ENCODE measurements at regions not wholly inside any gene's neighbourhood (a gene's known extent, or its start where the extent isn't known, plus 50 kb on each side); places are given as distances from the start of the nearest gene placed in this dataset.
"Not testable (repeated sequence)": the region's sequence is repeated elsewhere in the genome, so short reads cannot be mapped to it uniquely, and the experiment has no call there.

DNA sequence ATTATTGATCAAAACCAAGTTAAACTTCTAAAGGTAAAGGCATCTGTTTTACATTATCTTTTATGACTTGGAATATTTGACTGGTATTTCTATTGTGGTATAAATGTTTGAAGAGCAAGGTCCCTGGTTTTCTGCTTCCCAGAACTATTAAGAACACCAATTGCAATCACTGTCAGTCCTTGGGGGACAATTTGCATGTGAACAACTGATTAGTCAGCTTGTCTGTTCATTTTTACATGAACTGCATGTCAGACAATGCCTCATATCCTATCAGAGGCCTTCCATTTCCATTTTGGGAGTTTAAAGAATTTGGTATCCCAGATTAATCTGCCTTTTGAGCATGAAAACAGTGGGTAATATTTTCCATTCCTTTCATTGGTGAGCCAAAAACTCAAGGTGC lies 654.9 kb upstream of the USP24 start:
- no peak for DNase-seq (ENCODE audit: low spot score)

DNA sequence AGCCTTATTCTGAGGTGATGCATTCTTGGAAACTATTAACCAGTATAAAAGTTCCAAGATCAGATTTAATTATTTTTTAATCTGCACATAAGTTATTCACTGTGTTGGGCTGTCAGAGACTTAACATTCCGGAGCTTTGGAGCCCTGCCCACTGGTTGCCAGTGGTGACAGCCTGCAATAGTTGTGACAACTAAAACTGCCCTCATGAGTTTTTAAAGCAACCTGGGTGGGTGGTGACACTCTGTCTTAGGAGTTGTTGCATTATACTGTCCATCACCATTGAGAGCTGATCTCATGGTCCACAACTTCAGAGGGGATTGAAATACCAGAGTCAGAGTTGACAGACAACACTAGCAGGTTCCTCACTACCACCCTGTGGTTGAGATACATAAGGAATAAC lies 653.9 kb upstream of the USP24 start:
- DNase-seq (ENCODE audit: low spot score), result no peak

DNA sequence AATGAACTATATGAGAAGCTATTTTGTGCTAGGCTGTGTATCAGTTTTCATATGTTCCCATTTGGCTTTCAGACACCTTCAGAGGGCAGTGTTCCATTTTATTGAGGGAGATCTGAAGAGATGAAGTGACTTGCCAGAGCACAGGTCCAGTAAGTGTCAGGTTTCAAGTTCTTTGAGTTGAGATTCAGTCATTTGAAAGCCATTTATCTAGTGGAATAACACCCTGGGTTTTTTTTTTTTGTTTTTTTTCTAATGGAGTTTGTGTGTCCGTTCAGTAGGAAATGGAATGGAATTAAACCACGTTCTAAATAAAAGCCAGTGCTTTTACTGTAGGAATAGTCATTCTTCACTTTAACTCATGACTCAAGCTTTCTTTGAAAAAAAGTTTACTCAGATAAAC lies 652.9 kb upstream of the USP24 start:
- no peak for DNase-seq (ENCODE audit: low spot score)

GRCh38 chr1:55867304-55867843 lies 652.2 kb upstream of the USP24 start:
- no peak for DNase-seq (ENCODE audit: low spot score)

DNA sequence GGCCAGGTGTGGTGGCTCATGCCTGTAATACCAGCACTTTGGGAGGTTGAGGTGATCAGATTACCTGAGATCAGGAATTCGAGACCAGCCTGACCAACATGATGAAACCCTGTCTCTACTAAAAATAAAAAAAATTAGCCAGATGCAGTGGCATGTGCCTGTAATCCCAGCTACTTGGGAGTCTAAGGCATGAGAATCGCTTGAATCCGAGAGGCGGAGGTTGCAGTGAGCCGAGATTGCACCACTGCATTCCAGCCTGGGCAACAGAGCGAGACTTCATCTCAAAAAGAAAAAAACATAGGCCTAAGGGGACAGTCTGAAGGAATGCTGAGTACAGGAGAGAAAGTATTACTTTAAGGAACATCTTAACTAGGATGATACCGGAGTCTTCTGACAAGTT lies 650.6 kb upstream of the USP24 start:
- not testable (repeated sequence) for DNase-seq (ENCODE audit: low spot score)

- DNase-seq (ENCODE audit: low spot score), result no peak
Observed at GRCh38 chr1:55864251-55864650, 649.1 kb upstream of the USP24 start.

- DNase-seq (ENCODE audit: low spot score), result no peak
Observed at GRCh38 chr1:55861676-55862340, 646.6 kb upstream of the USP24 start.

DNA sequence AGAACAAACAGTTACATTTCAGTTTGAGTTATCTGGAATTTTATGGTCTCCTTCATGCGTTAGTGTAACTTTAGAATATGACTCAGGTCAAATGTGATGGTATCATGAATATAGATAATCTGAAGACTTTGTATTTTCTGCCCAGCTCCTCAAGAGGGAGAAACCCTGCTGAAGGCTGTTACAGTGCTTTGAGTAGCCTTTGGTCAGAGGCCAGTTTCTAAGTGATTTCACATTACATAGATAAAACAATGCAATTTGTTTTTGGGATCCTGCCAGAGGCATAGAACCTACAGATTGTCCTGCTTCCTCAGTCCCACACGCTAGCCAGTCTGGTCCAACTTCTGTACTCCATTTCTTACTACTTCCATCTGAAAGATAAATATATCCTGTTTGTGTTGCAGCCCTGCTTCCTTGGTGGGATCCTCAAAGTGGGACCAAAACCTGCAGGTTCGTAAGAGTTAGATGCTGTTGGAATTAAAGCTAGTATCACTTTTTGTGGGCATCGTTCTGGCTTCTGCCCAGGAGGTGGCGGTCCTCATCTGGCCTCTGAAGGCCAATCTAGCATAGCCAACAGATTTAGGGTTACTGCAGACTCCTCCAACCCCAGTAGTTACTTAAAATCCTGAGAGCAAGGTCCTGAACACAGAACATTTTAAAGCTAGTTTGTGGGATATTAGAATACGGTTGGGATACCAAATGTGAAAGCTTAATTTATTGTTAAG lies 645.8 kb upstream of the USP24 start:
- no peak for DNase-seq (ENCODE audit: low spot score)

DNA sequence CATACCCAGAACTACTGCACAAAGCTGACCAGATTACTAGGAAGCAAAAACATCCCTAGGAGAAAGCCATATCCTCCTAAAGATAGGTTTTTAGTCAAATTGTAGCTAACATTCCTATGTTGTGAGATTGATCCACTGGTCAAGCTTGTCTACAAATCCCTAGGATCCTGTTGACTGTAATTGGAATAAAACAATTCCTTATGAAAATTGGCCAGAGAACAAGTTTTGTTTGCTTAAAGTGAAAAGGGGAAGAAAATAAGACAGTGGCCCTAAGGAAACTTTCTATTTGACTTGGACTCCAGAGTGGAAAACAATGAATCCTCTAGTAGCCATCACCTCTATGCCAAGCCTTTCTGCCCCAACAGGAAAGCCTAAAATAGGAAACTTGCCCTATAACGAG lies 645.2 kb upstream of the USP24 start:
- no peak for DNase-seq (ENCODE audit: low spot score)

DNA sequence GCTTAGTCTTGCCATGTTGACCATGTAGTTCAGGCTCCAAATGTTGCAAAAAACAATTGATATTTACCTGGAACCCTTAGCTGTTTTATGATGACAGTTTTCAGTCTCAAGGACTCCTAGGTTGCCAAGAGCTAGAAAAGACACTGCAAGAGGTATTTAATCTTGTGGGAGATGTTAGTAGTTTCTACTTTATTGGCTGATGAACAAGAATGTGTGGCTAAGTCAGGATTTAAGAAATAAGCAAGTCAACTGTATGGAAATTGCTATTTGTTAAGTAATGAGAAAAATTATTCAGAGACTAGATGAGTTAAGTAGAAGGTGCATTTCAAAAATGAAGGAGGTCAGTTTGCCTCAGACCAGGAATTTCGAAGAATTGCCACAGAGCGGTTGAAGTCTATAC lies 639.7 kb upstream of the USP24 start:
- no peak for DNase-seq (ENCODE audit: low spot score)

- DNase-seq (ENCODE audit: low spot score), result no peak
Observed at GRCh38 chr1:55848906-55849305, 633.7 kb upstream of the USP24 start.

DNA sequence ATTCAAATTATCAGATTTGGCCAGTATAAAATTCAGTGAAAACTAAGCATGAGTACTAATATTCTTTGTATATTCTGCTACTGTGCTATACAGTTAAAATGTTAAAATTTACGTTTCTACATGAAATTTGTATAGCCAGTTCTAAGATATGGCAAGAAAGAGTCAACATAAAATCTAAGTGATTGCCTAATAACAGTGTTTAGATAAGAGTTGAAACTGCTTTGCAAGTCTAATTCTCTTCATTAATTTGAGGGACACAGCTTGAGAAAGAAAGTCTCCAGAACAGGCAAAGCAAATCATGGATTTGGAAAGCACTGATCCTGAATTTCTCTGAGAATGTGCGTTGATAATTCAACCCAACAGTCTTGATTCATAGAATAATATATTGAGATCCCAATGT lies 630.9 kb upstream of the USP24 start:
- DNase-seq (ENCODE audit: low spot score), result no peak

- no peak for DNase-seq (ENCODE audit: low spot score)
Observed at GRCh38 chr1:55844322-55844721, 629.2 kb upstream of the USP24 start.

GRCh38 chr1:55839626-55840025 lies 624.5 kb upstream of the USP24 start:
- no peak for DNase-seq (ENCODE audit: low spot score)

- no peak for DNase-seq (ENCODE audit: low spot score)
Observed at GRCh38 chr1:55839221-55839620, 624.1 kb upstream of the USP24 start.

- DNase-seq (ENCODE audit: low spot score), result no peak
Observed at GRCh38 chr1:55836086-55836485, 620.9 kb upstream of the USP24 start.

- DNase-seq (ENCODE audit: low spot score), result no peak
Observed at GRCh38 chr1:55833529-55834091, 618.4 kb upstream of the USP24 start.

- no peak for DNase-seq (ENCODE audit: low spot score)
Observed at GRCh38 chr1:55831759-55832158, 616.6 kb upstream of the USP24 start.

DNA sequence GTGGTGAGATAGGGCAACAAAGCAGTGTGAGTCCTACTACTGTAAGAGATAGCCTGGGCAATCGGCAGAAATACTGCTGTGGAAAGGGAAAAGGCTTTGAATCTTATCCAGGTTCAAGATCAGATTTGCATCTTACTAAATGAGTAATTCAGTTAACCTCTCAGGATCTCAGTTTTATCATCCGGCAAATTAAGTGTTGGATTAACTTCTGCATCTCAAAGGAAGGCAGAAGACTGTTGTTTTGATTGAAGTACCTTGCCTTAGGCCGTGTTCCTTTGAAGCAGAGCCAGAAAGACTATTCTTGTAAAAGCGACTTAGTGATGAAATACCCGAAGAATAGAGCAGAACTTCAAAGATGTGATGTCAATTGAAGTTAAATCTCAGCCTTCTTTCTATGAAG lies 612.9 kb upstream of the USP24 start:
- no peak for DNase-seq (ENCODE audit: low spot score)

GRCh38 chr1:55827350-55827749 lies 612.2 kb upstream of the USP24 start:
- DNase-seq (ENCODE audit: low spot score), result no peak

DNA sequence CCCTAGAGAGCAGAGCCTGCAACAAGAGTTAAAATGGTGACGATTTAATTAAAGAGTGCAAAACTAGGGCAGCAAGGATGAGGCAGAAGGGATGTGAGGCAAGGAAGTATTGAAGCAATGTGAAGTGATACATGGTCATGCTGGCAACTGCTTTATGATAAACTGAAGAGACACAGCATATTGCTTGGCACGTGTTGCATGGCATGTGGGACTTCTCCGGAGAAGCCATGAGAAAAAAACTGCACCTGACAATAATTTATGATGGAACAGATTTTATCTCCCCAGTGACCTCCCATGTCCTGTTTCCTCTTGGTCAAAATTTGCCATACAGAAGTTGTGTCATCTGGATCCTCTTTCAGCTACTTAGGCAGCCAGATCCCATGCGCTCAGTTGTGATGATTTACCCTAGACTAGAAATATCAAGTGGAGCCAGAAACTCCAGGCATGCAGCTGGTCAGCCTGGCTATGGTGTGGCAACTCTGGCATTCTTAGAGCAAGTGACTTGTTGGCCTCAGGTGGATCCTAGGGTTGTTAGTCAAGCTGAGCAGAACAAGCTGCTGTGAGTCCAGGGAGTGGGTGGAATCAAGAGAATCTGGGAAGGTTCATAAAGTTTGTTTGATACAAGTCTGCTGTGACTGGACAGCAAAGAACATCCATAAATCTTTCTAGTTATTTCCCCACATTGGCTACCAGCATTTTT lies 611.4 kb upstream of the USP24 start:
- DNase-seq (ENCODE audit: low spot score), result no peak

DNA sequence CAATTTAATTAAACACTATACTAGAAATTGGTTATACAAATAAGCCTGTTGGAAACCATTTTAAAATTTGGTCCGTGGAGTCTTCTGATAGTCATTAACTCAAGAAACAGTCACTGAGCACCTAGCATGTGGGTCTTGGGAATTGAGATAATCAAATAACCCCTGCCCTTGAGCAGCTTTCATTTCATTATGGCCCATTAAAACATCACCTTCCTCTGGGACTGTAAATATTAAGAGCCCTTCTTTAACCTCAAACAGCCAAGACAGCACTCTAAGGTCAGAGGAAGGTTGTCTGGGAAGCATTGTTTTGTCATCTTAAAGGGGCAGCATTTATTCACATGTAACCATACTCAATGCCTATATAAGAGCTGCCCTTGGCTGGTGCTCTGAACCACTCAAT lies 610.3 kb upstream of the USP24 start:
- no peak for DNase-seq (ENCODE audit: low spot score)

DNA sequence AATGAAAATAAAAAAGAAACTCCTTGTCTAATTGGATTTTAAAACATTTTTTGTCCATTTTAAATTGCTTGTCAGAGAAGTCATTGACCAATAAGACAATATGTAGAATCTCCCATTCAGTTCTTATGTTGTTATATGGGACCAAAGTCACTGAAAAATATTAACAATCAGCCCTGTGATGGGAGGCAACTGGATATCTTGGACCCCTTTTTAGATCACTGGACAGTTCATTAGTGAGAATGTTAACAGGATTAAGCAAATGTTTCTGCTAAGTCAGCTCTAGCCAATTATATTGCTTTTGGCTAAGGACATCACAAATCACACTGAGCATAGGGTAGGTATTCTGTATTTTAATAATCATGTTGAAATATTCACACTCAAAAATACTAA lies 609.1 kb upstream of the USP24 start:
- DNase-seq (ENCODE audit: low spot score), result no peak

Data from activated CD4-positive, alpha-beta T cell treated with anti-CD3 and anti-CD28 coated beads, Interleukin-2, Interleukin-4, amounts not matched to agents 100 ng/mL and 50 ng/mL, durations not matched to agents 16 hours and 8 hours (primary cell).